BJ (cell line): ENCODE measurements at regions not wholly inside any gene's neighbourhood (a gene's known extent, or its start where the extent isn't known, plus 50 kb on each side); places are given as distances from the start of the nearest gene placed in this dataset.

Experiments
- CTCF ChIA-PET: fragments of 350-600 bp; formaldehyde crosslinking; extraction: SDS; loops from one replicate; lab custom pipeline; 2021; ENCODE audit warnings: antibody characterized with exemption, inconsistent platforms; lab: Yijun Ruan, JAX
- POLR2A ChIA-PET: fragments of 300-600 bp; sonication (Branson Sonifier 250); formaldehyde crosslinking; extraction: SDS; loops from one replicate; lab custom pipeline; 2021; ENCODE audit warnings: antibody characterized with exemption; lab: Charles Lee
- DNase-seq: peaks from one replicate; pipeline ENCODE4 v3.0.0-alpha.2; 2011; ENCODE audit warnings: low read depth
- H3K27me3 ChIP-seq: 2 replicates; pipeline ENCODE4 v1.6.0; 2011; ENCODE audit warnings: low read length; ENCODE audit not compliant: control insufficient read depth, insufficient read depth
- H3K36me3 ChIP-seq: 2 replicates; pipeline ENCODE4 v1.5.1; 2011; ENCODE audit warnings: low read length; ENCODE audit not compliant: control insufficient read depth, insufficient read depth
- H3K4me3 ChIP-seq: 2 replicates; pipeline ENCODE4 v1.5.1; 2011; ENCODE audit warnings: low read depth, mild to moderate bottlenecking, control low read depth, low read length
- TF ChIP-seq, protein P1 (sequence below): IDR thresholded peaks from 2 replicates; pipeline ENCODE4 v1.5.1; 2011; ENCODE audit warnings: low read depth, mild to moderate bottlenecking, control low read depth, inconsistent platforms, low read length, moderate library complexity; ENCODE audit not compliant: insufficient read depth

DNA sequence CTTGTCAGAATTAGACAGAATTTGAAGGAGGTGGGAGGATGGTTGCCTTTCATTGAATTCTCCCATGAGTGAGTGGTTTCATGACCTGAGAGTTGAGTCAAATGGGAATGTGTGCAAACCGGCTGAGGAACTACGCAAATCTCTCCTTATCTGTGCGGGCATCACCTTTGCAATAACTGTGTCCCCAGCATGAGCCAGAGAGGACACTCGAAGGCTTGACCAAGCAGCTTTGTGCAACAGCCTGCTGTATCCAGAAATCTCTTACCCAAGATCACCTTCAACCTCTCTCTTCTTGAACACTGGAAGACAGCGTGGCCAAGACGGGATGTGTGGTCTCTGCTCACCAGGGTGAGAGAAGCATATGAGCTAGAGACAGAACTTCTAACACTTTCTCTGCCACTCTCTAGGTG, 93.8 kb upstream of the IKZF1 start:
- TF ChIP-seq, protein P1, sequence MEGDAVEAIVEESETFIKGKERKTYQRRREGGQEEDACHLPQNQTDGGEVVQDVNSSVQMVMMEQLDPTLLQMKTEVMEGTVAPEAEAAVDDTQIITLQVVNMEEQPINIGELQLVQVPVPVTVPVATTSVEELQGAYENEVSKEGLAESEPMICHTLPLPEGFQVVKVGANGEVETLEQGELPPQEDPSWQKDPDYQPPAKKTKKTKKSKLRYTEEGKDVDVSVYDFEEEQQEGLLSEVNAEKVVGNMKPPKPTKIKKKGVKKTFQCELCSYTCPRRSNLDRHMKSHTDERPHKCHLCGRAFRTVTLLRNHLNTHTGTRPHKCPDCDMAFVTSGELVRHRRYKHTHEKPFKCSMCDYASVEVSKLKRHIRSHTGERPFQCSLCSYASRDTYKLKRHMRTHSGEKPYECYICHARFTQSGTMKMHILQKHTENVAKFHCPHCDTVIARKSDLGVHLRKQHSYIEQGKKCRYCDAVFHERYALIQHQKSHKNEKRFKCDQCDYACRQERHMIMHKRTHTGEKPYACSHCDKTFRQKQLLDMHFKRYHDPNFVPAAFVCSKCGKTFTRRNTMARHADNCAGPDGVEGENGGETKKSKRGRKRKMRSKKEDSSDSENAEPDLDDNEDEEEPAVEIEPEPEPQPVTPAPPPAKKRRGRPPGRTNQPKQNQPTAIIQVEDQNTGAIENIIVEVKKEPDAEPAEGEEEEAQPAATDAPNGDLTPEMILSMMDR: no peak
- Histone ChIP-seq H3K27me3 (no peaks in the 10 kb centered on the region), H3K4me3 (no peak overlapping the region), H3K36me3 (no peaks in the 10 kb centered on the region)
- no peak for DNase-seq
- POLR2A ChIA-PET: no interaction called here
- CTCF ChIA-PET: interaction anchor here (1.4 kb wide), 1 partner anchor 207 kb away, joined by 3 read pairs; no protein-coding TSS in a partner anchor

DNA sequence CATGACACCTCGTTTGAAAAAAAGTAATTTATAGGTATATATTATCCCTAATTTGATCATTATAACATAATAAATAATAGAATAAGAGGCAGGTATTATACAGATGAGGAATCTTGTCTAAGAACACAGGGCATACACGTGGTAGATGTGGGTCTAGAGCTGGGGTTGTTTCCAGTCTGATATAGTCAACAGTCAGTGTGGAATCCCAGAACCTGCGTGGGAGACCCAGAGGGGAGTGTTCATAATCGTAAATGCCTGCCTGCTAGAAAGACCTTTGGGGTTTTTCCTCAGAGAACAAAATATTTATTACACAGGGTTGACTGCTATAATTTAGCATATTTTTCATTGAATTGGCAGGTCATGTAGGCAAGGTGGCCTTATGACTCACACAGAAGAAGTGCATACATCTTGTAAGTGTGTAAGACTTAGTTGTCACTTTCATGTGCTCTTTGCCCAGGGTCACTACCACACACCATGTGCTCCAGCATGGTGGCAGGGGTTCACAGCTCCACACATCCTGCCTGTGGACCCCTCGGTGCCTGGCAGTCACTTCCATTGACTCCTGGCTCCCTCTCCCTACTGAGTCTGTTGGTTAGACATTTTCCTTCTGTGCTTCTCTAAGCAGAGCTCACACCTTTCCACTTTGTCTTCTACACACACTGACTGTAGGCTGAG, 94.9 kb upstream of the IKZF1 start:
- Histone ChIP-seq H3K27me3 (no peaks in the 10 kb centered on the region), H3K36me3 (no peaks in the 10 kb centered on the region), H3K4me3 (no peak overlapping the region)
- ChIA-PET CTCF (interaction anchor here (1.4 kb wide), 1 partner anchor 208 kb away, joined by 3 read pairs; no protein-coding TSS in a partner anchor), POLR2A (no interaction called here)
- DNase-seq: no peak
- TF ChIP-seq, protein P1: no peak

DNA sequence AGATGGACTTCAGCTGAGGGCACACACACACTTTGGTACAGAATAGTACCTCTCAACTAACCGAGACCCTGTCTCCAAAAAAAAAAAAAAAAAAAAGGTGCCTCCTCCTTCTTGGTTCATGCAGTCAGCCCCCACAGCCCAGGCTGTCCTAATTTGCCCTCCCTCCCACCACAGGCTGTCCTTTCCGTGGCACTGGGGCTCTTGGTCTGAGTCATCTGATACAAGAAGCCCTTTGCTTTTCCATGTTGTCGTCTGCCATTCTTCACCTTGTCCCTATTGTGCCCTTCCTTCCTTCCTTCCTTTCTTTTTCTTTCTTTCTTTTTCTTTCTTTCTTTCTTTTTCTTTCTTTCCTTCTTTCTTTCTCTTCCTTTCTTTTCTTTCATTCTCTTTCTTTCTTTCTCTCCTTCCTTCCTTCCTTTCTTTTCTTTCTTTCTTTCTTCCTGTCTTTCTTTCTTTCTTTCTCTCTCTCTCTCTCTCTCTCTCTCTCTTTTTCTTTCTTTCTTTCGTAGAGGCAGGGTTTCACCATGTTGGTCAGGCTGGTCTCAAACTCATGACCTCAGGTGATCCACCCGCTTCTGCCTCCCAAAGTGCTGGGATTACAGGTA, 96.0 kb upstream of the IKZF1 start:
- ChIA-PET POLR2A (no interaction called here), CTCF (no interaction called here)
- Histone ChIP-seq H3K27me3 (no peaks in the 10 kb centered on the region), H3K4me3 (no peak overlapping the region), H3K36me3 (no peaks in the 10 kb centered on the region)
- no peak for DNase-seq
- TF ChIP-seq, protein P1: no peak

DNA sequence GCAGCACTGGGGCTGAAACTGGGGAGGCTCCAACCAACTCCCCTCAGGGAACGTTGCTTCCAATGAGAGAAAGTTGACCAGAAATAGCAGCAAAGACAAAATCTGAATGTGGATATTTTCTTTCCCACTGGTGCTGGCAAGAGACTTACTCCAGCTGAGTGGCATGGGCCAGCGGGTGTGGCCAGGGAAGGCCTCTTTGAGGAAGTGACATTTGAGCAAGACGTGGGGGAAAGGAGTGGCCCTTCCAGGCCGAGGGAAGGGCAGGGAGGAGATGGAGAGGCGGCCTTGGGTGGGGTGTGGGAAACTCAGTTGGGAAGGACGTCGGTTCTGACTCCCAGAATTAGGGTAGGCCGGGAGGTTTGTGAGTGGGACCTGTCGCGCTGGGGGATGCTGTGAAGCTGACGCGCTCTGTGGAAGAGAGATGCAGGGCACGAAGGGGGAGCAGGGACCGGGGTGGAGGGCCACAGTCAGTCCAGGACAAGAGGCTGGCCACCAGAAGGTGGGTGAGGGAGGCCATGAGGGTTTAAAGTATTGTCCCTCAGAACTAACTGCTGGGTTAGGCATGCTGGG, 96.7 kb upstream of the IKZF1 start:
- ChIA-PET POLR2A (no interaction called here), CTCF (interaction anchor here (1.0 to 1.1 kb wide), 2 partner anchors 210 to 953 kb away, joined by 3 to 8 read pairs; no protein-coding TSS in a partner anchor)
- Histone ChIP-seq H3K4me3 (no peak overlapping the region), H3K27me3 (no peaks in the 10 kb centered on the region), H3K36me3 (no peaks in the 10 kb centered on the region)
- TF ChIP-seq, protein P1: no peak
- DNase-seq: no peak

DNA sequence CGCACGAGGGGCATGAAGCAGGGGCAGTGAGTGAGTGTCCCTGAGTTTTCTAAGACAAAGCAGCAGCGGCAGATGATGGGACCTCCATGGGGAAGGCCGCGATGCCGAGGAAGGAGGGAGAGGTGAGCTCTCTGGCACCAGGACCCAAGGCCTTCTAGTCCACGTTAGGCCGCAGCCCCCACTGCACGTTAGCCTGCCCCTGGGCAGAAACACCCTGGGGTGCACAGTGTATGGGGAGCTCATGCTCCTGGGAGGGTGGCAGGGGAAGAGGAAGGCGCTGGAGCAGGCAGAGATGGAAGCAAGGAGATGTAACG, 97.3 kb upstream of the IKZF1 start:
- TF ChIP-seq, protein P1: no peak
- POLR2A ChIA-PET: no interaction called here
- CTCF ChIA-PET: interaction anchor here (1.0 to 1.1 kb wide), 2 partner anchors 211 to 954 kb away, joined by 3 to 8 read pairs; no protein-coding TSS in a partner anchor

More for the DNA sequence above, 97.3 kb upstream of the IKZF1 start:
- Histone ChIP-seq H3K36me3 (no peaks in the 10 kb centered on the region), H3K4me3 (no peak overlapping the region), H3K27me3 (no peaks in the 10 kb centered on the region)
- DNase-seq: no peak
